ENCODE measurements at regions not wholly inside any gene's neighbourhood (a gene's known extent, or its start where the extent isn't known, plus 50 kb on each side); places are given as distances from the start of the nearest gene placed in this dataset.

DNA sequence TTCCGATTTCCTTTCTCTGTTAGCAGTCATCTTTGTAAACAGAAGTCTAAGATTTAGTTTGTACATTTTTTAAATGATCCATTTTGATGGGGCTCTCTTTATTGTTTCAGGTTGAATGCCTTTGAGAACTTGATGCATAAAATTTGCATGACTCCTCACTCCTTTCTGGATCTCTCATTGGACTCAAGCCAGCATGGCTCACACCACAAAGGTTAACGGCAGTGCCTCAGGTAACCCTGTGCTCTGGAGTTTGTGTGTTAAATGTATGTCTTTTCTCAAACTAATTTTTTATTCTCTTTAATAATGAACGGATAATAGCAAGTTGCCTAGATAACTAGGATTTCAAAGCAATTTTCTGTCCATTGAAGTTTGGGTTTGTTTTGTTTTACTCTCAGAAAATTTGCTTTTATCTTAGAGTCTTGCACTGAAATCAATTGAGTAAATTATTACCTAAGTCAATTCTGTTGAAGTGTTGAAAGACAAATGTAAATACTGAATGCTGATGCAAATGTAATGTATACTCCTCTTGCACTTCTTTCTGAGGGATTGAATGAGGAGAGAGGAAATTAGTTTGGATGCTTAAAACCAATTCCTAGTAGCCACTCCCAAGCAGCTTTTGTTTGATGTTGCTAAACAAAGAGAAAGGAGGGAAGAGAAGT is 164.6 kb upstream of the DMRT1 start:
- TF ChIP-seq NANOG (IDR thresholded peaks at IDR 0.05; ENCODE audit: borderline replicate concordance) (no peak), POLR2AphosphoS5 (IDR thresholded peaks at IDR 0.05; ENCODE audit: low read depth) (no peak), EZH2 (IDR thresholded peaks at IDR 0.05; ENCODE audit: low read depth, unreplicated experiment) (no peak), CREB1 (CRISPR knock-in tag; IDR thresholded peaks at IDR 0.05; ENCODE audit: low read depth) (no peak), JUNB (IDR thresholded peaks at IDR 0.05; ENCODE audit: unreplicated experiment) (no peak), EZH2phosphoT487 (IDR thresholded peaks at IDR 0.05; ENCODE audit: unreplicated experiment) (no peak), STAT1 (IDR thresholded peaks at IDR 0.05; ENCODE audit: unreplicated experiment) (no peak), ZNF331 (CRISPR knock-in tag; IDR thresholded peaks at IDR 0.05; ENCODE audit: low read depth) (no peak), ZNF114 (CRISPR knock-in tag; IDR thresholded peaks at IDR 0.05) (no peak)
- TF ChIP-seq, protein P1, sequence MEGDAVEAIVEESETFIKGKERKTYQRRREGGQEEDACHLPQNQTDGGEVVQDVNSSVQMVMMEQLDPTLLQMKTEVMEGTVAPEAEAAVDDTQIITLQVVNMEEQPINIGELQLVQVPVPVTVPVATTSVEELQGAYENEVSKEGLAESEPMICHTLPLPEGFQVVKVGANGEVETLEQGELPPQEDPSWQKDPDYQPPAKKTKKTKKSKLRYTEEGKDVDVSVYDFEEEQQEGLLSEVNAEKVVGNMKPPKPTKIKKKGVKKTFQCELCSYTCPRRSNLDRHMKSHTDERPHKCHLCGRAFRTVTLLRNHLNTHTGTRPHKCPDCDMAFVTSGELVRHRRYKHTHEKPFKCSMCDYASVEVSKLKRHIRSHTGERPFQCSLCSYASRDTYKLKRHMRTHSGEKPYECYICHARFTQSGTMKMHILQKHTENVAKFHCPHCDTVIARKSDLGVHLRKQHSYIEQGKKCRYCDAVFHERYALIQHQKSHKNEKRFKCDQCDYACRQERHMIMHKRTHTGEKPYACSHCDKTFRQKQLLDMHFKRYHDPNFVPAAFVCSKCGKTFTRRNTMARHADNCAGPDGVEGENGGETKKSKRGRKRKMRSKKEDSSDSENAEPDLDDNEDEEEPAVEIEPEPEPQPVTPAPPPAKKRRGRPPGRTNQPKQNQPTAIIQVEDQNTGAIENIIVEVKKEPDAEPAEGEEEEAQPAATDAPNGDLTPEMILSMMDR (conservative IDR thresholded peaks at IDR 0.05; ENCODE audit: low read depth in 2 of 2) = no peak
- TF ChIP-seq, protein P2, sequence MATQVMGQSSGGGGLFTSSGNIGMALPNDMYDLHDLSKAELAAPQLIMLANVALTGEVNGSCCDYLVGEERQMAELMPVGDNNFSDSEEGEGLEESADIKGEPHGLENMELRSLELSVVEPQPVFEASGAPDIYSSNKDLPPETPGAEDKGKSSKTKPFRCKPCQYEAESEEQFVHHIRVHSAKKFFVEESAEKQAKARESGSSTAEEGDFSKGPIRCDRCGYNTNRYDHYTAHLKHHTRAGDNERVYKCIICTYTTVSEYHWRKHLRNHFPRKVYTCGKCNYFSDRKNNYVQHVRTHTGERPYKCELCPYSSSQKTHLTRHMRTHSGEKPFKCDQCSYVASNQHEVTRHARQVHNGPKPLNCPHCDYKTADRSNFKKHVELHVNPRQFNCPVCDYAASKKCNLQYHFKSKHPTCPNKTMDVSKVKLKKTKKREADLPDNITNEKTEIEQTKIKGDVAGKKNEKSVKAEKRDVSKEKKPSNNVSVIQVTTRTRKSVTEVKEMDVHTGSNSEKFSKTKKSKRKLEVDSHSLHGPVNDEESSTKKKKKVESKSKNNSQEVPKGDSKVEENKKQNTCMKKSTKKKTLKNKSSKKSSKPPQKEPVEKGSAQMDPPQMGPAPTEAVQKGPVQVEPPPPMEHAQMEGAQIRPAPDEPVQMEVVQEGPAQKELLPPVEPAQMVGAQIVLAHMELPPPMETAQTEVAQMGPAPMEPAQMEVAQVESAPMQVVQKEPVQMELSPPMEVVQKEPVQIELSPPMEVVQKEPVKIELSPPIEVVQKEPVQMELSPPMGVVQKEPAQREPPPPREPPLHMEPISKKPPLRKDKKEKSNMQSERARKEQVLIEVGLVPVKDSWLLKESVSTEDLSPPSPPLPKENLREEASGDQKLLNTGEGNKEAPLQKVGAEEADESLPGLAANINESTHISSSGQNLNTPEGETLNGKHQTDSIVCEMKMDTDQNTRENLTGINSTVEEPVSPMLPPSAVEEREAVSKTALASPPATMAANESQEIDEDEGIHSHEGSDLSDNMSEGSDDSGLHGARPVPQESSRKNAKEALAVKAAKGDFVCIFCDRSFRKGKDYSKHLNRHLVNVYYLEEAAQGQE (IDR thresholded peaks at IDR 0.05; ENCODE audit: unreplicated experiment) = no peak
- TF ChIP-seq, protein P3, sequence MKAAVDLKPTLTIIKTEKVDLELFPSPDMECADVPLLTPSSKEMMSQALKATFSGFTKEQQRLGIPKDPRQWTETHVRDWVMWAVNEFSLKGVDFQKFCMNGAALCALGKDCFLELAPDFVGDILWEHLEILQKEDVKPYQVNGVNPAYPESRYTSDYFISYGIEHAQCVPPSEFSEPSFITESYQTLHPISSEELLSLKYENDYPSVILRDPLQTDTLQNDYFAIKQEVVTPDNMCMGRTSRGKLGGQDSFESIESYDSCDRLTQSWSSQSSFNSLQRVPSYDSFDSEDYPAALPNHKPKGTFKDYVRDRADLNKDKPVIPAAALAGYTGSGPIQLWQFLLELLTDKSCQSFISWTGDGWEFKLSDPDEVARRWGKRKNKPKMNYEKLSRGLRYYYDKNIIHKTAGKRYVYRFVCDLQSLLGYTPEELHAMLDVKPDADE (IDR thresholded peaks at IDR 0.05) = no peak
- TF ChIP-seq, protein P4, sequence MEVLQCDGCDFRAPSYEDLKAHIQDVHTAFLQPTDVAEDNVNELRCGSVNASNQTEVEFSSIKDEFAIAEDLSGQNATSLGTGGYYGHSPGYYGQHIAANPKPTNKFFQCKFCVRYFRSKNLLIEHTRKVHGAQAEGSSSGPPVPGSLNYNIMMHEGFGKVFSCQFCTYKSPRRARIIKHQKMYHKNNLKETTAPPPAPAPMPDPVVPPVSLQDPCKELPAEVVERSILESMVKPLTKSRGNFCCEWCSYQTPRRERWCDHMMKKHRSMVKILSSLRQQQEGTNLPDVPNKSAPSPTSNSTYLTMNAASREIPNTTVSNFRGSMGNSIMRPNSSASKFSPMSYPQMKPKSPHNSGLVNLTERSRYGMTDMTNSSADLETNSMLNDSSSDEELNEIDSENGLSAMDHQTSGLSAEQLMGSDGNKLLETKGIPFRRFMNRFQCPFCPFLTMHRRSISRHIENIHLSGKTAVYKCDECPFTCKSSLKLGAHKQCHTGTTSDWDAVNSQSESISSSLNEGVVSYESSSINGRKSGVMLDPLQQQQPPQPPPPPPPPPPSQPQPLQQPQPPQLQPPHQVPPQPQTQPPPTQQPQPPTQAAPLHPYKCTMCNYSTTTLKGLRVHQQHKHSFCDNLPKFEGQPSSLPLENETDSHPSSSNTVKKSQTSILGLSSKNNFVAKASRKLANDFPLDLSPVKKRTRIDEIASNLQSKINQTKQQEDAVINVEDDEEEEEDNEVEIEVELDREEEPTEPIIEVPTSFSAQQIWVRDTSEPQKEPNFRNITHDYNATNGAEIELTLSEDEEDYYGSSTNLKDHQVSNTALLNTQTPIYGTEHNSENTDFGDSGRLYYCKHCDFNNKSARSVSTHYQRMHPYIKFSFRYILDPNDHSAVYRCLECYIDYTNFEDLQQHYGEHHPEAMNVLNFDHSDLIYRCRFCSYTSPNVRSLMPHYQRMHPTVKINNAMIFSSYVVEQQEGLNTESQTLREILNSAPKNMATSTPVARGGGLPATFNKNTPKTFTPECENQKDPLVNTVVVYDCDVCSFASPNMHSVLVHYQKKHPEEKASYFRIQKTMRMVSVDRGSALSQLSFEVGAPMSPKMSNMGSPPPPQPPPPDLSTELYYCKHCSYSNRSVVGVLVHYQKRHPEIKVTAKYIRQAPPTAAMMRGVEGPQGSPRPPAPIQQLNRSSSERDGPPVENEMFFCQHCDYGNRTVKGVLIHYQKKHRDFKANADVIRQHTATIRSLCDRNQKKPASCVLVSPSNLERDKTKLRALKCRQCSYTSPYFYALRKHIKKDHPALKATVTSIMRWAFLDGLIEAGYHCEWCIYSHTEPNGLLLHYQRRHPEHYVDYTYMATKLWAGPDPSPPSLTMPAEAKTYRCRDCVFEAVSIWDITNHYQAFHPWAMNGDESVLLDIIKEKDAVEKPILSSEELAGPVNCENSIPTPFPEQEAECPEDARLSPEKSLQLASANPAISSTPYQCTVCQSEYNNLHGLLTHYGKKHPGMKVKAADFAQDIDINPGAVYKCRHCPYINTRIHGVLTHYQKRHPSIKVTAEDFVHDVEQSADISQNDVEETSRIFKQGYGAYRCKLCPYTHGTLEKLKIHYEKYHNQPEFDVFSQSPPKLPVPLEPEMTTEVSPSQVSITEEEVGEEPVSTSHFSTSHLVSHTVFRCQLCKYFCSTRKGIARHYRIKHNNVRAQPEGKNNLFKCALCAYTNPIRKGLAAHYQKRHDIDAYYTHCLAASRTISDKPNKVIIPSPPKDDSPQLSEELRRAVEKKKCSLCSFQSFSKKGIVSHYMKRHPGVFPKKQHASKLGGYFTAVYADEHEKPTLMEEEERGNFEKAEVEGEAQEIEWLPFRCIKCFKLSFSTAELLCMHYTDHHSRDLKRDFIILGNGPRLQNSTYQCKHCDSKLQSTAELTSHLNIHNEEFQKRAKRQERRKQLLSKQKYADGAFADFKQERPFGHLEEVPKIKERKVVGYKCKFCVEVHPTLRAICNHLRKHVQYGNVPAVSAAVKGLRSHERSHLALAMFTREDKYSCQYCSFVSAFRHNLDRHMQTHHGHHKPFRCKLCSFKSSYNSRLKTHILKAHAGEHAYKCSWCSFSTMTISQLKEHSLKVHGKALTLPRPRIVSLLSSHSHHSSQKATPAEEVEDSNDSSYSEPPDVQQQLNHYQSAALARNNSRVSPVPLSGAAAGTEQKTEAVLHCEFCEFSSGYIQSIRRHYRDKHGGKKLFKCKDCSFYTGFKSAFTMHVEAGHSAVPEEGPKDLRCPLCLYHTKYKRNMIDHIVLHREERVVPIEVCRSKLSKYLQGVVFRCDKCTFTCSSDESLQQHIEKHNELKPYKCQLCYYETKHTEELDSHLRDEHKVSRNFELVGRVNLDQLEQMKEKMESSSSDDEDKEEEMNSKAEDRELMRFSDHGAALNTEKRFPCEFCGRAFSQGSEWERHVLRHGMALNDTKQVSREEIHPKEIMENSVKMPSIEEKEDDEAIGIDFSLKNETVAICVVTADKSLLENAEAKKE (CRISPR knock-in tag; IDR thresholded peaks at IDR 0.05) = no peak

Data from GM23338 (cell line).